GM12873 (cell line): ENCODE measurements at regions not wholly inside any gene's neighbourhood (a gene's known extent, or its start where the extent isn't known, plus 50 kb on each side); places are given as distances from the start of the nearest gene placed in this dataset.

Experiments
- TF ChIP-seq, protein P1 (sequence below): IDR thresholded peaks from 2 replicates; pipeline ENCODE4 v1.5.1; 2012; ENCODE audit warnings: low read depth, mild to moderate bottlenecking, moderate library complexity, low read length, control low read depth; ENCODE audit not compliant: insufficient read depth; ENCODE audit errors: missing control alignments

DNA sequence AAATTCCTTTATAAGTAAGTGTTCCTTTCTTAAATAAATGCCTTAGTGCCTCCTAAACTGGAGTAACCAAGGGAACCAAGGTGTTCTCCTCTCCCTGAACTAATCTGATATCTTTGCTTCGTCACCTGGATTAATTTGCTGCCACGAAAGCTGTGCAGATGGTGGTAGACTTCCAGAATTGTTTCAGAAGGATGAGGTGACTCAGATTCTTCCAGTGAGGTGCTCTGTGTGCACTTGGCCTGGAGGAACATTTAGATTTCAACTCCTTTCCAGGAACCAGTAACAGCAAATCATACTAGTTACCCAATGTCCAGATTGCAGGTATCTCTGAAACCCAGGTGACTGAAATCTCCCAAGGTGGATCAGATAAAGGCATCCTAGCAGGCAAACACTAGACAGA is 181.9 kb downstream of the FAT3 start:
- TF ChIP-seq, protein P1, sequence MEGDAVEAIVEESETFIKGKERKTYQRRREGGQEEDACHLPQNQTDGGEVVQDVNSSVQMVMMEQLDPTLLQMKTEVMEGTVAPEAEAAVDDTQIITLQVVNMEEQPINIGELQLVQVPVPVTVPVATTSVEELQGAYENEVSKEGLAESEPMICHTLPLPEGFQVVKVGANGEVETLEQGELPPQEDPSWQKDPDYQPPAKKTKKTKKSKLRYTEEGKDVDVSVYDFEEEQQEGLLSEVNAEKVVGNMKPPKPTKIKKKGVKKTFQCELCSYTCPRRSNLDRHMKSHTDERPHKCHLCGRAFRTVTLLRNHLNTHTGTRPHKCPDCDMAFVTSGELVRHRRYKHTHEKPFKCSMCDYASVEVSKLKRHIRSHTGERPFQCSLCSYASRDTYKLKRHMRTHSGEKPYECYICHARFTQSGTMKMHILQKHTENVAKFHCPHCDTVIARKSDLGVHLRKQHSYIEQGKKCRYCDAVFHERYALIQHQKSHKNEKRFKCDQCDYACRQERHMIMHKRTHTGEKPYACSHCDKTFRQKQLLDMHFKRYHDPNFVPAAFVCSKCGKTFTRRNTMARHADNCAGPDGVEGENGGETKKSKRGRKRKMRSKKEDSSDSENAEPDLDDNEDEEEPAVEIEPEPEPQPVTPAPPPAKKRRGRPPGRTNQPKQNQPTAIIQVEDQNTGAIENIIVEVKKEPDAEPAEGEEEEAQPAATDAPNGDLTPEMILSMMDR: no peak

DNA sequence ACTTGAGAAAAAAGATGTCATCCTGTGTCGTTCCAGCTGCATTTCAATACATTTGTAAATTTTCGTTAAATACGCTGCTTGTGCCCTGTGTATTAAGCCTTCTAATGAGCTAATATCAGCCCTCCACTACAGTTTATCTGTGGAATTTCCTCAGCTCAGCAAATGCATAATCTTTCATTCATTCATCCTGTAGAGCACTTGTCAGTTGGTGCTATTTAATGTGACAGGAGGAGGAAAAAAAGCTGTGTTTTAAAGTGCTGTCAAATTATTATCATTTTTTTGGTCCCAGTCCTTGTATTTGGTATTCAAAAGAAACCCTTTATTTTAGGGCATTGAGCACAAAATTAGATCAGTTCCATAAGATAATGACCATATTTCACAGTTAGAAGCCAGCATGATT is 184.7 kb downstream of the FAT3 start:
- TF ChIP-seq, protein P1: no peak

DNA sequence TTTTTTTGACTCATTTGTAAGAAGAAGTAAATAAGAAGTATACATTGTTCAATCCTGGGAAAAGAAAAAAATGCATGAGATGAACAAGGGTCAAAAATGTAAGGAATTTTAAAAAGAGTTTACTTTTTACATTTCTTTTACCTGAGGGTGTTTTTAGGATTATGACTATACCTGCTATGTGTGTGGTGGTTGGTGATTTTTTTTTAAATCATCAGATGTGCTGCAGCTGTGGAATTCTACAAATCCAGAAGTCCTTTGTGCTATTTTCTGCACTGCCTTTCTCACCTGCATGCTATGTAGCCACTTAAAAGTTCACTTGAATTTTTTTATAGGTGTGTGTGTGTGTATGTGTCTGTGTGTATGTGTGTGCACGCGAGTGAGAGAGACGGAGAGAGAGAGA is 185.3 kb downstream of the FAT3 start:
- TF ChIP-seq, protein P1: no peak

DNA sequence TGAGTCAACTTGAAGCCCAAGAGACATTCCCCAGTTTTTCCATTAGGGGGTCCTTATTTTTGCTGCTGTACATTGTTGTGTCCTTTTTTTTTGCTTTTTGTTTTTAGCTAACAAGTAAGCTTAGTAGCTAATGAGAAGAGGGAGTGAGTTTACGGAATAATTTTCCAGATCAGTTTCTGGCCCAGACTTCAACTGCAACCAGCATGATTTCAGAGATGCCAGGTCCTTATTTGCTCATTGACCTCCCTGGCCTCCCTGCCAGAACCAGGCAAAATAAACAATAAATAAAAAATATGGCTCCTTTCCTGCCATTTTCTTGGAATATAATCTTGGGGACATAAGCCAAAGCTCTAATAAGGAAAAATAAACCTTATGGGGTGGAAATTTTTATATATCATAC is 185.9 kb downstream of the FAT3 start:
- TF ChIP-seq, protein P1: no peak

DNA sequence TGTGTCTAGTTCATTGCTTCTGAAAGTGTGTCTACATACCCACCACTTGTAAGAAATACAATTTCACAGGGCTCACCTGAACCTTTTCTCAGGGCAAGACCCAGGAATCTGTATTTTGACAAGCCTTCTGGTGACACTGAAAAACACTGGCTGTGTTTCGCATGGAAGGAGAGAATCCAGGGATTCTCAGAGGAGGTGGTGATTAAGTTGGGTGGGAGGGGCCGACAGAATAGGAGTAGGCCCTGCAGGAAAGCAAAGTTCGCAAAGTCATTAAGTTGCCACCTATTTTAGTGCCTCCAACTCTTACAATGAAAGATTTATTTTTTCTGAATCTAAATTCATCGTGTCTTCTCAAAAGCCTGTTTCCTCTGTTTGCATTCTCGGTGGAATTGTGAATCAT is 186.8 kb downstream of the FAT3 start:
- TF ChIP-seq, protein P1: no peak

DNA sequence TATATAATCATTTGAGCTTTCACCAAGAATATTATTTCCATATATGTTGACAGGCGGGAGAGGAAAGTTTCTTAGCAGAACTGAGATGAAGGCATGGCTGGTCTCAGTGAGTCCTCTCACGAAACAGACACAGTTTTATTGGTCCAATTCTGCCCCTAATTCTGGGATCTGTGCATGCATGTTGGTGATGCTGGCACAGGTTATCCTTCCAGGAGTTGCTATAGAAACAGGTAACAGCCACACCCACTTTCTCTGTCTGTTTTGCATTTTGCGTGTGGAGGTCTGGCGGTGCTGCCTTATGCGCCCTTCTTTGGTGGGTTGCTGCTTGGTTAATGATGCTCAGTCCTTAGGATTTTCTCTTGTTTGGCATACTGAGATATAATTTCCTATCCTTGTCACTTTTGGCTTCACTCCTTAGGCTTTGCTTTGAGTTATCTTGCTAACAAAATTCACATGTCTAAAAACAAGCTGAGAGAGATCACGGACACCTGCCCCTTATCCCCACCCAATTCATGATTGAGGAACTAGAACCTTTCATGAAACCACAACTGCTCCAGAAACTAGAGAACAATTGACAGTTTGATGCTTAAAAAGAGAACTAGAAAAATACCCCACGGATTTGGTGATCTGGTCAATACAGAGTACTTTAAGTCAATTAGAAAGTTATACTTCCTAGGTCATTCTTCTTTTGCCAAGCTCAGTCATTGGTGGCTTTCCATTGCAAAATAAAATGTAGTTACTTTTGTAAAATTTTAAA is 189.3 kb downstream of the FAT3 start:
- TF ChIP-seq, protein P1: no peak

DNA sequence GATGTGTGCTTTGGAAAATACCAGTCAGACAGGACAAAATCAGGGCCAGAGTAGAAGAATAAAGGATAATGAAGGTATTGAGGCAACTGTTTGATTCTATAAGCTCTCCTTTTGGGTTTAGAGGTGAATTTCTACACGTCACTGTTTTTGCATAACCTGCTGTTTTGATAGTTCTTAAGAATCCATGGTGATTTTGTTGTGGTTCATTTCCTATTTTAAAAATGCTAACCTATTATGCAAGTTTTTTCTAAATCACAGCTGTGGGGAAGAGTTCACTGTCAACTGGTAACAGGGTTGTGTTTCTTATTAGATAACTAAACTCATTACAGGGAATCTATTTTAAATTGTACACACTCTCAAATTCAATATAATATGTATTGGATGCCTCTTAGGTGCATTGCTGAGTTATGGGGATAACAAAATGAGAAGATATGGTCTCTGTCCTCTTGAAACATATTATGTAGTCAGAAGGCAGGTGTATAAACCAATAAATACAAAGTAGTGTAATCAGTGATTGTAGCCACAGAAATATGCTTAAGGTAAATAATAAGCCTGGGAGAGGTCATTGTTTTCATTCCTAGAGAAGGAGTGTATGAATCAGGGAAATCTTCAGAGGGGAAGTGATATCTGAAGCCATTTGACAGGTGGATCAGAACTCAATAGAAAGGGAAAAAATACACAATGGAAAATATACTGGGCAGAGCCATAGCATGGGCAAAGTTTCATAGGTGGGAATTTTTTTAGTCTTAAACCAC is 192.5 kb downstream of the FAT3 start:
- TF ChIP-seq, protein P1: no peak
